ENCODE measurements at regions not wholly inside any gene's neighbourhood (a gene's known extent, or its start where the extent isn't known, plus 50 kb on each side); places are given as distances from the start of the nearest gene placed in this dataset.

DNA sequence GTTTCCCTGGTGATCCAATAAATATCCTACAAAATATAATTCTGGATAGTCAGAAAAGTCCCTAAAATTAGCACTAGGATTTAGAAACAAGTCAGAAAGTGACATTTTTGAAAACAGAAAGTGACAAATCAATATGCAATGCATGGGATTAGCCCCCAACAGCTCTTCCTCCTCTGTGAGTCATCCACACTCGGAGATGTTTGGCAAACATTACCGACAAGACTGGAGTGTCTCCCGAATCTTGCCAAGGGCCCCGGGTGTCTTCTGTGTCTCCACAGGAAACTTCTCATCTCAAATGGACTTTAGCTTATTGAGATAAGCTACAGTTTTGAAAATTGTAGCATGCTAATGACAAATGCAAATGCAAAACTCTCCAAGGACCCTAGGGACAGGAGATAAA lies 398.9 kb upstream of the CCDC196 start:
- no peak for TF ChIP-seq CTCF (IDR thresholded peaks at IDR 0.05)
- no peak for TF ChIP-seq POLR2A (IDR thresholded peaks at IDR 0.05)
